A549 (cell line): ENCODE measurements at regions not wholly inside any gene's neighbourhood (a gene's known extent, or its start where the extent isn't known, plus 50 kb on each side); places are given as distances from the start of the nearest gene placed in this dataset.

Source experiments
- BCL3 ChIP-seq: fragments of >200 bp; sonication (Bioruptor Twin); formaldehyde crosslinking; IDR thresholded peaks from 3 replicates; pipeline ENCODE4 v1.6.1; 2016
- CBX8 ChIP-seq: fragments of 200-600 bp; sonication (generic); IDR thresholded peaks from 2 replicates; pipeline ENCODE4 v1.6.1; 2016
- CTCF ChIP-seq: fragments of >200 bp; sonication (Bioruptor Twin); formaldehyde crosslinking; IDR thresholded peaks from 3 replicates; pipeline ENCODE4 v1.5.1; 2016
- EP300 ChIP-seq, 2 experiments: fragments of >200 bp; sonication (Bioruptor Twin); formaldehyde crosslinking; IDR thresholded peaks; 2 replicates in 1 of 2; 3 replicates in 1 of 2; pipeline ENCODE4 v1.6.1; 2016 to 2017
- JUN ChIP-seq, 2 experiments: fragments of >200 bp; sonication (Bioruptor Twin); formaldehyde crosslinking; IDR thresholded peaks; 2 replicates in 1 of 2; 3 replicates in 1 of 2; pipeline ENCODE4 v1.6.1; 2016 to 2017
- KDM1A ChIP-seq: fragments of 200-600 bp; sonication (generic); IDR thresholded peaks from 2 replicates; pipeline ENCODE4 v1.6.1; 2016; ENCODE audit warnings: low read depth, mild to moderate bottlenecking
- POLR2A ChIP-seq: IDR thresholded peaks from 2 replicates; pipeline ENCODE4 v1.6.1; 2012; ENCODE audit warnings: mild to moderate bottlenecking, low read length
- RAD21 ChIP-seq, 2 experiments: fragments of >200 bp in 1 of 2; sonication (Bioruptor Twin) in 1 of 2; formaldehyde crosslinking in 1 of 2; IDR thresholded peaks in 1 of 2; conservative IDR thresholded peaks in 1 of 2; 2 replicates in 1 of 2; 3 replicates in 1 of 2; pipeline ENCODE4 v1.6.1; 2012 to 2018; ENCODE audit warnings: inconsistent platforms in 1 of 2
- SMC3 ChIP-seq: fragments of >200 bp; sonication (Bioruptor Twin); formaldehyde crosslinking; IDR thresholded peaks from 3 replicates; pipeline ENCODE4 v1.6.1; 2018; ENCODE audit warnings: inconsistent platforms
- ZFP36 ChIP-seq: fragments of 450-650 bp; IDR thresholded peaks from 2 replicates; pipeline ENCODE4 v1.6.1; 2014; ENCODE audit warnings: borderline replicate concordance; ENCODE audit not compliant: partially characterized antibody
- TF ChIP-seq, protein P1 (sequence below): fragments of >200 bp; sonication (Bioruptor Twin); formaldehyde crosslinking; IDR thresholded peaks from 2 replicates; pipeline ENCODE4 v1.6.1; 2016

DNA sequence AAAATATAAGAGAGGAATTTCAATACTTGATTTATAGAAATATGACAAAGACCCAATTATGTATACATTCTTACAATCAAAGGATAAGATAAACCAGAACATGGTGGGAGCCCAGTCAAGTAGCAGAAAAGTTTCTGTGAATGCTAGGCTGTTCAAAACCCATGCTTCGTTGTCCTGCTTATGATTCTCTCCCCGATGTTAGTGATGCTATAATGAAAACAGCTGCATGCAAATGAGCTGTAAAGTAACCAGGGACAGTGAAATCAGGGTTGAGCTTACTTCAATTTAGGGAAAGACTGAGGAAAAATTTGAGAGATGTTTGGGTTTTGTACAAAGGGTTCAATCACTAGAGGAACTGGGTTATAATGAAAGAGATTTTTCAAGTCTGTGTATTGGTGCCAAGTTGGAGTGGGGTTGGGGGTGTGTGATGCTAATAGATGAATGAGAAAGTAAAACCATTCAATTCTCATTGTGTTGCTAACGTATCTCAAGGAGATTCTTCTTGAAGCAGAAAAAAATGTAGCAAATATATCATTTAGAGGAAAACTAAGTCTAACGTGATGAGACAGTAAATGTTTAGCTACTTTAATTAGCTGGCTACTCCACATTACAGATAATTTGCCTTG lies 59.3 kb upstream of the PPP1R2C start:
- no peak for TF ChIP-seq CTCF
- no peak for TF ChIP-seq EP300 (IDR thresholded peaks at IDR 0.05)
- TF ChIP-seq BCL3: no peak
- no peak for TF ChIP-seq POLR2A
- TF ChIP-seq, protein P1, sequence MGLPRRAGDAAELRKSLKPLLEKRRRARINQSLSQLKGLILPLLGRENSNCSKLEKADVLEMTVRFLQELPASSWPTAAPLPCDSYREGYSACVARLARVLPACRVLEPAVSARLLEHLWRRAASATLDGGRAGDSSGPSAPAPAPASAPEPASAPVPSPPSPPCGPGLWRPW: no peak
- no peak for TF ChIP-seq KDM1A
- no peak for TF ChIP-seq SMC3
- no peak for TF ChIP-seq RAD21 (conservative IDR thresholded peaks at IDR 0.05 in 1 of 2, IDR thresholded peaks at IDR 0.05 in 1 of 2)
- TF ChIP-seq CBX8: no peak
- TF ChIP-seq ZFP36: no peak
- no peak for TF ChIP-seq JUN (IDR thresholded peaks at IDR 0.05)
